ENCODE measurements at regions not wholly inside any gene's neighbourhood (a gene's known extent, or its start where the extent isn't known, plus 50 kb on each side); places are given as distances from the start of the nearest gene placed in this dataset.

- no peak overlapping the region for H3K4me3 ChIP-seq (ENCODE audit: low read length)
- TF ChIP-seq CTCF (conservative IDR thresholded peaks at IDR 0.05; ENCODE audit: low read depth, low read length): no peak
- DNase-seq (ENCODE audit: low read depth): no peak
Measured at GRCh38 chr5:52457810-52458209, 329.9 kb upstream of the ITGA1 start.

GRCh38 chr5:52466113-52466512 lies 321.6 kb upstream of the ITGA1 start:
- TF ChIP-seq CTCF (conservative IDR thresholded peaks at IDR 0.05; ENCODE audit: low read depth, low read length): no peak
- H3K4me3 ChIP-seq (ENCODE audit: low read length): no peak overlapping the region
- no peak for DNase-seq (ENCODE audit: low read depth)

- no peak for TF ChIP-seq CTCF (conservative IDR thresholded peaks at IDR 0.05; ENCODE audit: low read depth, low read length)
- no peak overlapping the region for H3K4me3 ChIP-seq (ENCODE audit: low read length)
- DNase-seq (ENCODE audit: low read depth): no peak
Measured at GRCh38 chr5:52466749-52467520, 320.8 kb upstream of the ITGA1 start.

GRCh38 chr5:52468976-52469375 lies 318.7 kb upstream of the ITGA1 start:
- no peak for TF ChIP-seq CTCF (conservative IDR thresholded peaks at IDR 0.05; ENCODE audit: low read depth, low read length)
- DNase-seq (ENCODE audit: low read depth): no peak
- no peak overlapping the region for H3K4me3 ChIP-seq (ENCODE audit: low read length)

- DNase-seq (ENCODE audit: low read depth): no peak
- no peak for TF ChIP-seq CTCF (conservative IDR thresholded peaks at IDR 0.05; ENCODE audit: low read depth, low read length)
- H3K4me3 ChIP-seq (ENCODE audit: low read length): no peak overlapping the region
Measured at GRCh38 chr5:52469420-52469819, 318.3 kb upstream of the ITGA1 start.

GRCh38 chr5:52469835-52470234 lies 317.9 kb upstream of the ITGA1 start:
- DNase-seq (ENCODE audit: low read depth): no peak
- H3K4me3 ChIP-seq (ENCODE audit: low read length): no peak overlapping the region
- TF ChIP-seq CTCF (conservative IDR thresholded peaks at IDR 0.05; ENCODE audit: low read depth, low read length): no peak

GRCh38 chr5:52476346-52476745 lies 311.4 kb upstream of the ITGA1 start:
- DNase-seq (ENCODE audit: low read depth): no peak

More at GRCh38 chr5:52476346-52476745, 311.4 kb upstream of the ITGA1 start:
- H3K4me3 ChIP-seq (ENCODE audit: low read length): no peak overlapping the region
- no peak for TF ChIP-seq CTCF (conservative IDR thresholded peaks at IDR 0.05; ENCODE audit: low read depth, low read length)
